NCI-H2081 treated with DMSO at 0.1 percent for 48 hours (cell line): ENCODE measurements at regions not wholly inside any gene's neighbourhood (a gene's known extent, or its start where the extent isn't known, plus 50 kb on each side); places are given as distances from the start of the nearest gene placed in this dataset.

ENCODE experiments used
- DNase-seq: peaks from one replicate; lab custom pipeline; 2025; lab: John Stamatoyannopoulos, UW

DNA sequence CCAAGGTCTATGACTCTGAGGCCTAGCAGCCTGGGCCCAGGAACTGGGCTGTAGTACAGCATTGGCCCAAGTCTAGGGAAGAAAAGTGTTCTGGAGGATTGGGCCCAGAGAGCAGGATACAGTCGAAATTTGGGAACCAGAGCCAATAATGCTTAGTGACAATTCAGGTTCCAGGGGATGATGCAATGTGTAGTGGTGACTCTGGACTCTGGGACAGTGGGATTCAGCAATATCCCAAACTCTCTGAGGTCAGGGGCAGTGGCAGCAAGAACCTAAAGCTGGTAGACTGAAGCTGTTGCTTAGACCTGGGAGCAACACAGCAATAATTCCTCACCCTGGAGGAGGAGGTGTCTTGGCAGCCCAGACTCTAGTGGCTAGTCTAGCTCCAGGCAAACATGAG lies 545.5 kb upstream of the ARGLU1 start:
- no peak for DNase-seq

DNA sequence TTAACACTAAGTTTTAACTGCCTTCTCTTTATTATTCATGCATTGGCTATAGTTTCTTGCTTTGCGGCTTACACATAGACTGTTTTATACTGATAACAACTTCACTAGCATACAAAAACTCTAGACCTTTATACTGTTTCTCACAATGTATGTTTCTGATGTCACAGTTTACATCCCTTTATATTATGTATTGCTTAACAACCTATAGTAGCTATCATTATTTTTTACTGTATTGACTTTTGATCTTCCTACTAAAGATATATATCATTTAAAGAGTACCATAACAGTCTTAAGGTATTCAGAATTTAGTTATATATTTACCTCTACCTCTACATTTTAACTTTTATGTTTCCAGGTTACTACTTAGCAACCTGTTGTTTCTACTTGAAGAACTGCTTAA lies 543.3 kb upstream of the ARGLU1 start:
- no peak for DNase-seq

DNA sequence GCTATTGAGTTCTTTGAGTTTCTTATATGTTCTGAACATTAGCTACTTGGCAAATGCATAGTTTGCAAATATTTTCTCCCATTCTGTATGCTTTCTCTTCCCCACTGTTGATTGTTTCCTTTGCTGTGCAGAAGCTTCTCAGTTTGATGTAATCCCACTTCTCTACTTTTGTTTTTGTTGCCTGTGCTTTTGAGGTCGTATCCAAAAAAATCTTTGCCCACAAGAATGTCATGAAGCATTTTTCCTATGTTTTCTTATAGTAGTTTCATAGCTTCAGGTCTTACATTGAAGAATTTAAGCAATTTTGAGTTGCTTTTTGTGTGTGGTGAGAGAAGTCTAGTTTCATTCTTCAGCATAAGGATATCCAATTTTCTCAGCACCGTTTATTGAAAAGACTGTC lies 536.7 kb upstream of the ARGLU1 start:
- no peak for DNase-seq

DNA sequence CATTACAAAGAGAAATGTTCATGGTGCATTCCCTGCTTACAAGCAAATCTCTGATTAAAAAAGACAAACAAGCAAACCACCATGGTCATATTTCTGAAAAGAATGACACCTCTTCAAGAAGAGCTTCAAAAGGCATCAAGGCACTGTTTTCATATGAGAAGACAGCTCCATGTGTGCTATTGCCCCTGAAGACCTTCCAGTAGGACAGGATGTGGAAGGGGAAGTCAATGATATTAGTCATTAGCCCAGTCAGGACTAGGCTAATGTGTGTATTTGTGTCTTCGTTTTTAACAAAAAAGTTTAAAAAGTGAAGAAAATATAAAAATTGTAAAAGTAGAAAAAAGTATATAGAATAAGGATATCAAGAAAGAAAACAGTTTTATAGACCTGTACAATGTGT lies 534.7 kb upstream of the ARGLU1 start:
- no peak for DNase-seq

DNA sequence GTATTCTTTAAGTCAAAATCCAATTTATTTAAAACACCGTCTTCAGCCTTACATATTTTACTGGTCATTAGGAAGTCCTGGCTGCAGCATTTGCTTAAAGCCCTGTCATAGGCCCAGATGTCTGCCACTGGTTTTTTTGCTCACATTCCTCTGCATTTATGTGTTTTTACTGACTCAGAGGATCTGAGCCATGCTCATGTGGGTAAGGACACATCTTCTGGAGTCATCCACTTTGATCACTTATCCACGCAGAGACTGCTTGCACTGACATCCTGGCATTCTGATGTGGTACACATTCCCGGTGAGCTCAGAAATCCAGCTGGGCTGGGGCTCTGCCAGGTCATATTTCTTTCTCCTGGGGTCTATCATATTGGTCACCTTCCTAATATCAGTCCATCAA lies 531.7 kb upstream of the ARGLU1 start:
- DNase-seq, result no peak

DNA sequence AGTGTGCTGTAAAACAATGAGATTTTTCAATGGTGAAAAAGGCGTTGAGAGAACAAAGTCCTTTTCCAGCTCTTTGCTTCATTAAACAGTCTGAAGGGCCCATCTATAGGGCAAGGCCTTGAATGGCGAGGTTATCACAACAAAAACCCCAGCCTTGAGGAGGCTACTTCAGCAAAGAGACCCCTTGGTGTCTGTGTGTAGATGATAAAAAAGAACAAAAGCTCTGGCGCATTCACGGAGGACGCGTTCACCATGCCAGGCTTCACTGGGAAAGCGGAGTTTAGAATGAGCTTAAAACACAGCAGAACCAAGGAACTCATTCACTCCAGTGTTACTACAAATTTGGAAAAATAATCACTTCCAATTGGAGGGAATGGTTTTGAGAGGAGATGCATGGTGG lies 530.0 kb upstream of the ARGLU1 start:
- no peak for DNase-seq

DNA sequence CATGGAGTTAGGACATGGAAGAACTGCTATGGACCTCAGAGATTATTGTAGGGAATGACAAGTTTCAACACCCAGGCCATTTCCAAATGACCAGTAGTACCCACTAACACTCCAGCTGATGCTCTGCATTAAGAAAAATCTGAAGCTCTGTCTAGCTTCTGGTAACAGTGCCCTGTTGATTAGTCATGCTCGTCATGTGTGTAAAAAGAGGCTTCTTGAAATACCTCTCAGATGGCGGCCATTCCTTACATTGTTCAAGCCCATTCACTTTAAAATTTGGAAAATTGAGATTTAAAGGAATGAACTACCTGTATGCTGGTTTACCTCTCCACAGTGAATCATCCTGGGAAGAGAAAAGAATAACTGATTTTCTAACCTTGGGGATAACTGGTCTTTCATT lies 527.9 kb upstream of the ARGLU1 start:
- DNase-seq, result no peak

DNA sequence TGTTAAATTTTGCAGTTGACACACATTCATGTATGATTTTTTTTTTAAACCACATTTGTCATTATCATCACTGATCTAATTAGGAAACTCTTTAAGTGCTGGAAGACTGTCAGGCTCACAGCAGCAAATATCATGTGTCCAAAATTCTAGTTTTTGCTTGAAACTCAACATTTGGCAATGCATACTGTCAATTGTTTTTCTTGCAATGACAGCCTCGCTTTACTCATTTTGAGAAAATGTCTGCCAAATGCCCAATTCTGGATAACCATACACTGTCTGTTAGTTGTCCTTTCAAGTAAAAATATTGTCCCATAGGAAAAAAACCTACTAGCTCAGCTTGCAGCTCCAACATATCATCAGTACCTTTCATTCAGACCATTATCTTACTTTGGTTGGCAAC lies 523.9 kb upstream of the ARGLU1 start:
- DNase-seq, result no peak

DNA sequence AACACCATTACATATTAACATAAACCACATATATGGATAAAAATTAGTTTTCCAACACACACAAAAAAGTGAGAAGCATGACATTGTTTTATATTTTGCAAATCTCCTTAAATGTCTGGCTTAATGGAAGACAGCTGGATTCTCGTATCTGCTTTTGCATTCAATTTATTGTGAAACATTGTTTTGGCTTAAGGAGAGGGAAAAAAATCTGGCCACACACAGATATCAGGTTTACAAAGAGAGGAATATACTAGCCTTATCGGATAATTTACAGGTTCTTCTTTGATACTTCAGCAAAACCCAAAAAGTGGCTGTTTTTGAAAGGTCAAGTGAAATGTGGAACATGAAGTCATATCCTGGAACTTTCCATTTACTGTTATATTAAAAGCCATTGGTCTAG lies 523.5 kb upstream of the ARGLU1 start:
- DNase-seq, result no peak

DNA sequence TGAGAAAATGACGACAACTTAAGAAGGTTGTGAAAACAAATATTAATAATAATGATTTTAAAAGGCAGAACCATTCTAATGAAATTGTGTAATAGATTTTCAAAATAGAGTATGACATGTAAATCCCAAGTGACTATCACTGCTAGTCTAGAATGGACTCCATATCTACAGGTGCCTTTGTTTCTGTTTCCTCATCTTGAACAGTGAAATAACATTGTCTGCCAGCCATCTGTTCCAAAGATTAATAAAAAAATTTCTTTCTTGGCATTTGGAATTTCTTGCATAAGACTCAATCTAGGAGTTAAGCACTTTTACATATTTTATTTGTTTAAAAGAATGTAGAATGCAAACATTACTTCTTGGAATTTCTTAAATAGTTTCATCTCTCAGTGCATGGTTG lies 520.1 kb upstream of the ARGLU1 start:
- DNase-seq, result no peak

DNA sequence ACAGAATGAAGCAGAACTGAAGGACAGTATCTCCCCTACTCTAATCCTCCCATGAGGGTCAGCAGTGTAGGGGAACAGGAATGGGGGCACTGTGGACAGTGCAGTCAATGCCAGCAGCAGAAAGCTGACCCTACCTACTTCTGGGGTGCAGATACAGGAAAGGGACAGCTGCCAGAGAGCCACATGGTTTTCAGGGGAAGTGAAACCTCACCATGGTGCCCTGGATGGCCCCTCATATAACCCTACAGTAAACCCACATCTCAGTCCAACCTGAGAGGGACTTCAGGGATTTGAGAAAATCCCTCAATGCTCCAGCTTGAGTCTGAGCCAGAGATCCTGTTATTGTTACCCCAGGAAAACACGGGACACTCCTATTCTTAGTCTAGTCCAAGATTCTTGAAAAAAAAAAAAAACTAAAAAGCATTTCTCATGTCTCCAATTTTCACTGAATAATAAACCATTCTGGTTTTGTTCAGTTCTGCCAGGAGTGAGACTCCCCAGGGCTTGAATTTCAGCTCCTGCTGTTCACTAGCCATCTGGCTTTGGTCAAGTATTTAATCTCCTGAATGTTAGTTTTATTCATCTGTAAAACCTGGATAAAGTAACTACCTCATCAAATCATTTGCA lies 511.6 kb upstream of the ARGLU1 start:
- DNase-seq, result no peak

DNA sequence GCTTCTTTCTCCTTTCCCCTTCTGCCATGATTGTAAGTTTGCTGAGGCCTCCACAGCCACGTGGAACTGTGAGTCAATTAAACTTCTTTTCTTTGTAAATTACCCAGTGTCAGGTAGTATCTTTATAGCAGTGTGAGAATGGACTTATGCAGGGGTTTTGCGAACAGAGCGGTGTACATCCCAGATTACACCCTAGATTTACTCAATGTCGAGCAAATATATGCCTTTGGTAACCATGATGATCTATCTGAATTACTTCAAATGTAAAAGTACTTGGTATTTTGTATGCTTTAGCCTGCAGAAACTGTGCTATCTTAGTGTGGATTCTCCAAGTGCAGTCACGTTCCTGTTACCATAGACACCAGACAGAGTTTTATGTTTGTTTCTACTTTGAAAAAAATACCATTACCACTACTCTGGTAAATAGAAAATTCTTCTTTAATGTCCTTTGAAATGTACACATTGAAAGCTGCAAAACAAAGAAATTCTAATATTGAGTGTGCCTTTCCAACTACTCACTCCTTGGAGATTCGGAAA lies 510.4 kb upstream of the ARGLU1 start:
- no peak for DNase-seq

DNA sequence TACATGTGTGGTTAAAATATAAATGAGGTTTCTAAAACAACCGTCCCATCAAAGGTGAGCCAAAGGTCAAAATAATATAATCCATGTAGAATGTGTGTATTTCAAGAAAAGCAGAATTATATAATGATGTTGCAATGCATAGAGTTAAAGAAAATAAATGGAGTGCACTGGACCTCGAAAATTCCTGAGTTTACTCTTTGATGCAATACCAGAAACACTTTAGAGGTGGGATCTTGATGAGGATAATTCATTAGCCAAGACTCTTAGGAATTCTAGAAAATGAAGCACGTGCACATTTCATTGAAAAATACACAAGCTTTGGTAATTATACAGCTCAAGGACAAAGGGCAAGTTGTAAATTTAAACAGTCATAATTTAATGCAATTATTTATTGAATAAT lies 508.9 kb upstream of the ARGLU1 start:
- DNase-seq, result no peak

DNA sequence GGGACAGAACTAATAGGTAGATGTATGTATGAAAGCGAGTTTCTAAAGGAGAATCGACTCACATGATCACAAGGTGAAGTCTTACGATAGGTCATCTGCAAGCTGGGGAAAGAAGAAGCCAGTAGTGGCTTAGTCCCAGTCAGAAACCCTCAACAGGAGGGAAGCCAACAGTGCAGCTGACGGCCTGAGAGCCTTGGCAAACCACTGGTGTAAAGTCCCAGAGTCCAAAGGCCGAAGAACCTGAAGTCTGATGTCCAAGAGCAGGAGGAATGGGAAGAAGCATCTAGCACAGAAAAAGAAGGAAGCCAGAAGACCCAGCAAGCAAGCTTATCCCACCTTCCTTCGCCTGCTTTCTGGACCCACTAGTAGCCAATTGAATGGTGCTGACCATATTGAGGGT lies 507.6 kb upstream of the ARGLU1 start:
- no peak for DNase-seq

DNA sequence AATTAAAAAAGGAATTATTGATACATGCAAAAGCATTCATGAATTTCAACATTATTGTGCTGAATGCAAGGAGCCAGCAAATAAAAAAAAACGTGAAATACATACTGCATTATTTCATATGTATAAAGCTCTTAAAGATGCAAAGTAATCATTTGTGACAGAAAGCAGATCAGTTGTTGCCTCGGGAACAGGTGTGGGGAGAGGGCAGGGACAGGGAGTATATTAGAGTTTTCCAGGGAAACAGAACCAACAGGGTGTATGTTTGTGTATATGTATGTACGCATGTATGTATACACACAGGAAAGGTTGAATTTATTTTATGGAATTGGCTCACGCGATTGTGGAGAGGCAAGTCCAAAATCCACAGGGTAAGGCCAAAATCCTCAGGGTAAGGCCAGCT lies 502.9 kb upstream of the ARGLU1 start:
- DNase-seq, result no peak

DNA sequence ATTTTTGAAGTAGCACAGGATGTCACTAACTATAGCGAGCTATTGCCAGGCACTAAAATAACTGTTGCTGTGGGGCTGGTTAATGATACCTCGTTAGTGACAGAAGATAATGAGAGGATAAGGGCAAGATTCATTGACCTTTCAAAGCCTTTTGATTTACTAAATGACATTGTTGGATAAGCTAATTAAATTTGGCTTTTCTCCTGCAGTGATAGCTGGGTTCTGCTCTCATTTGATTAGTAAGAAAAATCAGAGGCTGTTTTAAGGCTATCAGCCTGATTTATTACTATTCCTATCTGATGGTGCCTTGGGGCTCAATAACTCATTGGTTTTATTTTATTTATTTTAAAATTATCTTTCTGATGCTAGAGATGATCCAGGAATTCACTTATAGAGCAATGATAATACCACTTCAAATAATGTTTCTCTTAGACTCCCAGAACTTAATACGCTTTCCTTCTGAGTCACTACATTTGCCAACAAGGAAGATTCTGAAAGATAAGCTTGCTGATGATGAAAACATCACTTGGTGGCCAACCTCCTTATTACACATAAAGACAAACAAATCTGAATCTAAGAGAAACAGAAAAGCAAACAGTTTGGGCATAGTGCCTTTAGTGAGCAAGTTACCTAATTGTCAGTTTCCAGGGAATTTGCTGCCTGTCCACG lies 501.3 kb upstream of the ARGLU1 start:
- no peak for DNase-seq

DNA sequence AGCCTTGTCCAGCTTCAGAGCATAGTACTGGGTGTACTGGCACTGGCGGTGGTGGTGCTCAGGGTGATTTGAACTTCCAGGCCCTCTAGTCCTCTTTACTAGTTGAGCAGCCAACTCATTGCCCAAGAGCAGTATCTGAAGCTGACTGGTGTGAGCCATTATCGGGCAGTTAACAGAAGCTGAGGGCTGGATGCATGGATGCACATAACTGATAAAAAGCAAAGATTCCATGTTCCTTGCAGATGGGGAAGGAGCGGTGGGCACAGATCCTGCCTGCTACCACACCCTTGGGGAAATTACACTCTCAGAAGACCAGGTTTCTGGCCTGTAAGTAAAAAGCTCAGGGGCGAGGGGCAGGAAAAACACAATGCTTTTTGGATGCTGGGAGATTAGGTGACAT lies 499.4 kb upstream of the ARGLU1 start:
- no peak for DNase-seq

DNA sequence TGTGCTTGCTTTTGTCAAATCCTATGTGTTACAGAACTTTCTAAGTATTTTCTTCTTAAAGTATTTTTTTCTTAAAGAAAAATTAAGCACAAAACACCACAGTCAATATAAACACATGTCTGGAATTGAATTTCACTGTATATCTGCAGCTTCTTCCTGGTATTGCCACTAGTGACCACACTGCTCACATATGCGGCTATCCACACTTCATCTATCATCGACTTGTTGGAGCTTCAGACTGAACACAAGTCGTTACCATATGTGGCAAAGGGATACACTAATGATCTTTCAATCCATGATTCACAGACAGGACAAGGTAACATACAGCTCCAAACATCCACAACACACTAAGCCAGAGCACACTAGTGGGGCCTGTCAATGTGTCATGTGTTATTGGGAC lies 498.4 kb upstream of the ARGLU1 start:
- DNase-seq, result no peak

DNA sequence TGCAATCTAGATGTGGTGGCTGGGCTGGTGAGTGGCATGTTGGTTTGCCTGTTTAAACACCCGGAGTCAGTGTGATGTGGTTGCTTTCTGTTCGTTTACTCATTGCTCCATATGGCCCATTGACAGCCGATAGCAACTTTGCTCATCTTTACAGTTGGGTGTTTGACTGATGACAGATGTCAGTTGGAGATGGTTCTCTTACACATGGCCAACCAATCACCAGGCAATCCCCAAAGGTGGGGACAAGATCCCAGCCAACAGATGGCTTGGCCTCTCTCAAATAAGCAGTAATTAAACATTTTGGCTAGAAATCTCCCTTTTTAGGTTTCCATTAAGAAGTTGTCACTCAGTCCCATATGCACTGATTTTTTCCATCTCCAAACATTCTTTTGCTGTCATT lies 497.1 kb upstream of the ARGLU1 start:
- no peak for DNase-seq

DNA sequence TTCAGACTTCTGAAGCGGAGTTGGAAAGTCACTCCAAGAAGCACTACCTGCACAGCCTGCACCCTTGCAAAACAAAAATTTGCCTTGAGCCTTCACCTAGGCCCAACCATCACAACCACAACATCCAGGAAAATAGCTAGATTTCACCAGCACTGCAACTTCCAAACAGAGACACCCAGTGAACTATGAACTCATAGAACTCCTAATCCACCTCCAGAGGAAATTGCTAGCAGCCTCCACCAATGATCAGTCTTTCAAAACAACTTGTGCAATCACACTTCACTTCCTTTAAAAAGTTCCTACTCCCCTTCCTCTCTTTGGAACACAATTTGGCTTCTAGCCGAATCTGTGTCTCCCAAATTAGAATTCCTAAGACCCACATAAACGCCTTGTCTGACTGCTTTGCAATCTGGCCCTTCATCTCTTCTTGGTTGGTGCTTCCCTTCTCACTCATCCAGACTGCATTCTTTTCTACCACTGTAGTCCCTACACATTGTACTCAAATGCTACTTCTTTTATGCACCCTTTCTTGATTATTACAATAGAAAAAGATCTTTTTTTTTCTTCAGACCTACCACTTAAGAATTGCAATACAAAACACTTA lies 489.2 kb upstream of the ARGLU1 start:
- DNase-seq, result no peak

DNA sequence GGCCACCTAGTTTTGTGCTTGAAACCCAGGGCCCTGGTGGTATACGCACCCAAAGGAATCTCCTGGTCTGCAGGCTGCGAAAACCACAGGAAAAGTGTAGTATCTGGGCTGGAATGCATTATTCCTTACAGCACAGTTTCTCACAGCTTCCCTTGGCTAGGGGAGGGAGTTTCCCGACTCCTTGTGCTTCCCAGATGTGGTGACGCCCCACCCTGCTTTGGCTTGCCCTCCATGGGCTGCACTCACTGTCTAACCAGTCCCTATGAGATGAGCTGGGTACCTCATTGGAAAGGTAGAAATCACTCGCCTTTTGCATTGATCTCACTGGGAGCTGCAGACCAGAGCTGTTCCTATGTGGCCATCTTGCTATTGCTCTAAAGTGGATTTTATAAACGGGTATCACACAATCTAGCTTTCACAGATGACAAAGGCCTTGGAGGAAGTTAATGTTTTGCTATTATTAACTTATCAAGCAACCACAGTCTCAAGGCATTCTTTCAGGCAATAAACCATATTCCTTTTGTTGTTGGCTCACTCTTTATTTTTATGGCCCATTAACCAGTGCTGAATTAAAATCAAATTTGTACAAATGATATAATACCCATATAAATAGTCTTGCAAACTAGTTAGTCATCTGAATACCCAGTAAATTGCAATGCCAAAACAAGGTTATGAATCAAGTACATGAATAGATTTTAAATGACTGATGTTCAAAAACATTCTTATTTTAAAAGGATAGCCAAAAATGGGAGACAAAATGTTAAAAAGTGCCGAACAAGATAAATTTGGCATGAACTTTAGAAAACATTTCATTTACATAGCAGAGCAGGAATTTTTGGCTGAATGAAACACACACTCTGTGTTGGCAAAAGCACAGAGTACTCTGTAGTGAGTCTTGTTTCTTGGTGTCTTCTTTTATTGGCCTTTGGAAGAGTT lies 475.4 kb upstream of the ARGLU1 start:
- no peak for DNase-seq

DNA sequence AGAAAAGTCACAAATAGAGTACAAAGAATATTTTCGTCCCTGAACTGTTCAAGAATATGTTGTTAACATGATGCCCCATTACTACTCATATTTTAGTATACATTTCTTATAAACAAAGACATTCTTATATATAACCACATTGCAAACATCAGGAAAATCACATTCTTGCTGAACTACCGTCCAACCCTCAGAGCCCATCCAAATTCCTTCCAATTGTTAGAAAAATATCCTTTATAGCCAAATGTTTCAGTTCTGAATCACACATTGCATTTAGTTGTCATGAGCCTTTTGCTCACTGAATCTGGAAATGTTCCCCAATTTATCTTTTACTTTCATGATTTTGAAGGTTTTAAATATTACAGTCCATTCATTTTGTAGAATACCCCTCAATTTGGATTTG lies 467.8 kb upstream of the ARGLU1 start:
- no peak for DNase-seq

DNA sequence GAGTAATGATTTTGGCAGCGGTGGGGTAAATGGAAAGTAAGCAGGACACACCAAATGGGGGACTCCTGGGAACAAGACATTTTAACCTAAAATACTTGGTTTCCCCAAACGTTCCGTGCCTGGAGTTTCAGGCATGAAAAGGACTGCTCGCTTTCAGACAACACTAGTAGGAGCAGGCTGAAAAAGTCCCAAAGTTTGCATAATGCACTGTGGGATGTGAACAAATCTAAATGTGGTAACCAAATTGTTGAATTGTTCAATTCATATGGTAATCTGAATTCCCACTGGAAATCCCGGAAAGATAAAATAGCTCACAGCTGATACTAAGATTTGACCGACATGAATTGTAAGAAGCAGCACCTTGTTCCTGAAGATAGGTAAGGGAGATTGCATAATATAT lies 467.2 kb upstream of the ARGLU1 start:
- DNase-seq, result no peak
